ENCODE measurements at regions not wholly inside any gene's neighbourhood (a gene's known extent, or its start where the extent isn't known, plus 50 kb on each side); places are given as distances from the start of the nearest gene placed in this dataset.

- TF ChIP-seq CTCF (IDR thresholded peaks at IDR 0.05) (no peak), POLR2AphosphoS5 (IDR thresholded peaks at IDR 0.05; ENCODE audit: low read depth, low read length) (no peak), TCF7L2 (IDR thresholded peaks at IDR 0.05; ENCODE audit: low read depth, low read length) (no peak), SIN3A (IDR thresholded peaks at IDR 0.05; ENCODE audit: borderline replicate concordance, insufficient read depth, low read depth, low read length) (no peak), REST (IDR thresholded peaks at IDR 0.05; ENCODE audit: insufficient read depth in 1 of 2, low read depth in 2 of 2, low read length in 1 of 2) (no peak)
Observed at GRCh38 chr22:49649166-49650068, 178.3 kb downstream of the BRD1 start.

All from Panc1 (cell line).